ENCODE measurements at regions not wholly inside any gene's neighbourhood (a gene's known extent, or its start where the extent isn't known, plus 50 kb on each side); places are given as distances from the start of the nearest gene placed in this dataset.

GRCh38 chr5:89694026-89694550 lies 715.5 kb downstream of the CETN3 start:
- TF ChIP-seq POLR2AphosphoS5 (IDR thresholded peaks at IDR 0.05; ENCODE audit: low read depth, low read length) (no peak), TCF7L2 (IDR thresholded peaks at IDR 0.05; ENCODE audit: low read depth, low read length) (no peak)
- TF ChIP-seq, protein P1, sequence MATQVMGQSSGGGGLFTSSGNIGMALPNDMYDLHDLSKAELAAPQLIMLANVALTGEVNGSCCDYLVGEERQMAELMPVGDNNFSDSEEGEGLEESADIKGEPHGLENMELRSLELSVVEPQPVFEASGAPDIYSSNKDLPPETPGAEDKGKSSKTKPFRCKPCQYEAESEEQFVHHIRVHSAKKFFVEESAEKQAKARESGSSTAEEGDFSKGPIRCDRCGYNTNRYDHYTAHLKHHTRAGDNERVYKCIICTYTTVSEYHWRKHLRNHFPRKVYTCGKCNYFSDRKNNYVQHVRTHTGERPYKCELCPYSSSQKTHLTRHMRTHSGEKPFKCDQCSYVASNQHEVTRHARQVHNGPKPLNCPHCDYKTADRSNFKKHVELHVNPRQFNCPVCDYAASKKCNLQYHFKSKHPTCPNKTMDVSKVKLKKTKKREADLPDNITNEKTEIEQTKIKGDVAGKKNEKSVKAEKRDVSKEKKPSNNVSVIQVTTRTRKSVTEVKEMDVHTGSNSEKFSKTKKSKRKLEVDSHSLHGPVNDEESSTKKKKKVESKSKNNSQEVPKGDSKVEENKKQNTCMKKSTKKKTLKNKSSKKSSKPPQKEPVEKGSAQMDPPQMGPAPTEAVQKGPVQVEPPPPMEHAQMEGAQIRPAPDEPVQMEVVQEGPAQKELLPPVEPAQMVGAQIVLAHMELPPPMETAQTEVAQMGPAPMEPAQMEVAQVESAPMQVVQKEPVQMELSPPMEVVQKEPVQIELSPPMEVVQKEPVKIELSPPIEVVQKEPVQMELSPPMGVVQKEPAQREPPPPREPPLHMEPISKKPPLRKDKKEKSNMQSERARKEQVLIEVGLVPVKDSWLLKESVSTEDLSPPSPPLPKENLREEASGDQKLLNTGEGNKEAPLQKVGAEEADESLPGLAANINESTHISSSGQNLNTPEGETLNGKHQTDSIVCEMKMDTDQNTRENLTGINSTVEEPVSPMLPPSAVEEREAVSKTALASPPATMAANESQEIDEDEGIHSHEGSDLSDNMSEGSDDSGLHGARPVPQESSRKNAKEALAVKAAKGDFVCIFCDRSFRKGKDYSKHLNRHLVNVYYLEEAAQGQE (IDR thresholded peaks at IDR 0.05; ENCODE audit: insufficient read depth in 1 of 2, low read depth in 2 of 2, low read length in 1 of 2) = no peak
